Neural progenitor cell (in vitro differentiated cells): ENCODE measurements at regions not wholly inside any gene's neighbourhood (a gene's known extent, or its start where the extent isn't known, plus 50 kb on each side); places are given as distances from the start of the nearest gene placed in this dataset.

Source experiments
- DNase-seq: peaks from one replicate; pipeline ENCODE4 v3.0.0-alpha.2; 2016; ENCODE audit warnings: low spot score
- H2AFZ ChIP-seq: fragments of 200-600 bp; sonication (generic); replicated peaks from 2 replicates; pipeline ENCODE4 v1.6.1; 2016; ENCODE audit warnings: antibody characterized with exemption
- H3F3A ChIP-seq: fragments of 200-600 bp; sonication (generic); 2 replicates; pipeline ENCODE4 v1.6.1; 2016; ENCODE audit warnings: antibody characterized with exemption, low read depth
- H3K27ac ChIP-seq: fragments of 200-600 bp; sonication (generic); 2 replicates; pipeline ENCODE4 v1.5.1; 2016; ENCODE audit warnings: mild to moderate bottlenecking
- H3K27me3 ChIP-seq: fragments of 200-600 bp; sonication (generic); 2 replicates; pipeline ENCODE4 v1.6.1; 2016; ENCODE audit warnings: mild to moderate bottlenecking, moderate library complexity
- H3K36me3 ChIP-seq: fragments of 200-600 bp; sonication (generic); 2 replicates; pipeline ENCODE4 v1.5.1; 2016
- H3K4me1 ChIP-seq: fragments of 200-600 bp; sonication (generic); 2 replicates; pipeline ENCODE4 v1.6.1; 2016; ENCODE audit warnings: mixed run types
- H3K4me2 ChIP-seq: fragments of 200-600 bp; sonication (generic); 2 replicates; pipeline ENCODE4 v1.6.1; 2016
- H3K4me3 ChIP-seq: fragments of 200-600 bp; sonication (generic); 2 replicates; pipeline ENCODE4 v1.5.1; 2016
- H3K79me2 ChIP-seq: fragments of 200-600 bp; sonication (generic); 2 replicates; pipeline ENCODE4 v1.6.1; 2016; ENCODE audit warnings: low read depth
- H3K9ac ChIP-seq: fragments of 200-600 bp; sonication (generic); 2 replicates; pipeline ENCODE4 v1.6.1; 2016
- H3K9me3 ChIP-seq: fragments of 200-600 bp; sonication (generic); 2 replicates; pipeline ENCODE4 v1.5.1; 2016; ENCODE audit warnings: low read depth
- H4K20me1 ChIP-seq: fragments of 200-600 bp; sonication (generic); 2 replicates; pipeline ENCODE4 v1.6.1; 2016; ENCODE audit warnings: low read depth
- H3K27ac Mint-ChIP-seq: 3 replicates; pipeline ENCODE4 v1.8.0; 2021; ENCODE audit warnings: mixed read lengths
- H3K27me3 Mint-ChIP-seq: 2 replicates; pipeline ENCODE4 v1.8.0; 2022; ENCODE audit warnings: low read depth, mild to moderate bottlenecking, inconsistent platforms, moderate library complexity, mixed read lengths; ENCODE audit not compliant: insufficient read depth
- H3K36me3 Mint-ChIP-seq: 3 replicates; pipeline ENCODE4 v1.8.0; 2021; ENCODE audit warnings: mixed read lengths
- H3K4me1 Mint-ChIP-seq: 3 replicates; pipeline ENCODE4 v1.8.0; 2021; ENCODE audit warnings: mixed read lengths
- H3K4me3 Mint-ChIP-seq: 3 replicates; pipeline ENCODE4 v1.8.0; 2021; ENCODE audit warnings: mild to moderate bottlenecking, moderate library complexity, mixed read lengths
- H3K9me3 Mint-ChIP-seq: 3 replicates; pipeline ENCODE4 v1.8.0; 2020; ENCODE audit warnings: mixed read lengths
- CTCF ChIP-seq: fragments of 200-600 bp; sonication (generic); IDR thresholded peaks from 2 replicates; pipeline ENCODE4 v1.5.1; 2017; ENCODE audit warnings: antibody characterized with exemption, mild to moderate bottlenecking
- EZH2 ChIP-seq: fragments of 200-600 bp; sonication (generic); IDR thresholded peaks from 2 replicates; pipeline ENCODE4 v1.6.1; 2017; ENCODE audit warnings: antibody characterized with exemption, mild to moderate bottlenecking, moderate library complexity
- EZH2phosphoT487 ChIP-seq: fragments of 200-600 bp; sonication (generic); IDR thresholded peaks from 2 replicates; pipeline ENCODE4 v1.6.1; 2017; ENCODE audit warnings: antibody characterized with exemption

- H3K4me1 ChIP-seq: peaks cover 14% of the 10 kb centered on the region
- H3K4me3 ChIP-seq: no peak overlapping the region
- H3K27me3 ChIP-seq: no peaks in the 10 kb centered on the region
- no peaks in the 10 kb centered on the region for H3K79me2 ChIP-seq
- no peak overlapping the region for H3K27ac ChIP-seq
- H3K9ac ChIP-seq: no peak overlapping the region
- Mint-ChIP-seq H3K9me3 (no peaks in the 10 kb centered on the region), H3K36me3 (no peaks in the 10 kb centered on the region), H3K27ac (peak overlapping the region; percentile 67), H3K4me1 (peaks cover 30% of the 10 kb centered on the region), H3K27me3 (peaks cover 3% of the 10 kb centered on the region), H3K4me3 (peak overlapping the region; percentile 63)
- no peak overlapping the region for H2AFZ ChIP-seq
- no peak for TF ChIP-seq EZH2
- no peak for TF ChIP-seq CTCF
- TF ChIP-seq EZH2phosphoT487: no peak
- H3K36me3 ChIP-seq: no peaks in the 10 kb centered on the region
- peak overlapping the region; percentile 45 for H3K4me2 ChIP-seq
- H3K9me3 ChIP-seq: no peaks in the 10 kb centered on the region
- no peak for DNase-seq
- peaks cover 3% of the 10 kb centered on the region for H4K20me1 ChIP-seq
- H3F3A ChIP-seq: peaks cover 11% of the 10 kb centered on the region
Observed at GRCh38 chr6:125558907-125559306, 190.5 kb upstream of the HEY2 start.

GRCh38 chr6:125562156-125562555 lies 187.3 kb upstream of the HEY2 start:
- Mint-ChIP-seq H3K27me3 (peaks cover 3% of the 10 kb centered on the region), H3K4me1 (peaks cover 30% of the 10 kb centered on the region), H3K36me3 (no peaks in the 10 kb centered on the region), H3K9me3 (no peaks in the 10 kb centered on the region), H3K27ac (no peak overlapping the region), H3K4me3 (no peak overlapping the region)
- Histone ChIP-seq H3K9me3 (no peaks in the 10 kb centered on the region), H3K79me2 (no peaks in the 10 kb centered on the region), H3K27ac (no peak overlapping the region), H3K36me3 (no peaks in the 10 kb centered on the region), H3K4me3 (no peak overlapping the region), H3F3A (peaks cover 22% of the 10 kb centered on the region), H2AFZ (no peak overlapping the region), H3K4me1 (peaks cover 29% of the 10 kb centered on the region), H3K9ac (no peak overlapping the region), H4K20me1 (peaks cover 3% of the 10 kb centered on the region), H3K27me3 (no peaks in the 10 kb centered on the region), H3K4me2 (no peak overlapping the region)
- DNase-seq: no peak
- TF ChIP-seq CTCF (no peak), EZH2phosphoT487 (no peak), EZH2 (no peak)

- Histone ChIP-seq H3K27ac (peak overlapping the region; percentile 45), H3K9ac (no peak overlapping the region), H3K4me1 (peaks cover 16% of the 10 kb centered on the region), H3K9me3 (no peaks in the 10 kb centered on the region), H3K4me2 (peak overlapping the region; percentile 55), H4K20me1 (no peaks in the 10 kb centered on the region), H3K27me3 (no peaks in the 10 kb centered on the region), H3K4me3 (no peak overlapping the region), H3F3A (peaks cover 11% of the 10 kb centered on the region), H3K36me3 (no peaks in the 10 kb centered on the region), H2AFZ (peak overlapping the region; percentile 15), H3K79me2 (no peaks in the 10 kb centered on the region)
- H3K4me3 Mint-ChIP-seq: no peak overlapping the region
- DNase-seq: peak; percentile 62
- no peak overlapping the region for H3K27ac Mint-ChIP-seq
- TF ChIP-seq EZH2 (no peak), CTCF (no peak), EZH2phosphoT487 (no peak)
- H3K4me1 Mint-ChIP-seq: peaks cover 13% of the 10 kb centered on the region
- H3K27me3 Mint-ChIP-seq: peaks cover 3% of the 10 kb centered on the region
- no peaks in the 10 kb centered on the region for H3K9me3 Mint-ChIP-seq
- no peaks in the 10 kb centered on the region for H3K36me3 Mint-ChIP-seq
Observed at GRCh38 chr6:125564941-125565340, 184.5 kb upstream of the HEY2 start.
